Hypothalamus (tissue), 51 donors: ENCODE measurements at regions not wholly inside any gene's neighbourhood (a gene's known extent, or its start where the extent isn't known, plus 50 kb on each side); places are given as distances from the start of the nearest gene placed in this dataset.

ENCODE experiments used
- DNase-seq, 51 donors: peaks; one replicate each; lab custom pipeline; 2025; lab: John Stamatoyannopoulos, UW

DNA sequence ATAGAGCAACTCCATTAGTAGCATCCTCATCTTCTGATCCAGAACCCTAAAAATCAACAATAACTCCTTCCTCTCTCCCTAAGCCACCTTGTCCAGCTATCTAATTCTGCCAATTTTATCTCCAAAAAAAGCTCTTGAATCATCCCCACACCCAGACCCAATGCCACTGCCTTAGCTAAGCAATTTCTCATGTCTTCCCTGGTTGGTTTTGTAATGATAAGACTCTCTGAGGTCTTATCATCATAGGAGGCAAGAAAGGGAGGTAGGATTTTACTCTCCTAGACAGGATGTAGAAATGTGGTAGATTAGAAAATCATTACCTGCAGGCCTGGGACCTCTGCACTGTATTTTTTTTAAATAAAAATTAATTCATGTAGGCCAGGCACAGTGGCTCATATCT, 283.5 kb upstream of the NEBL start:
- DNase-seq = no peak

DNA sequence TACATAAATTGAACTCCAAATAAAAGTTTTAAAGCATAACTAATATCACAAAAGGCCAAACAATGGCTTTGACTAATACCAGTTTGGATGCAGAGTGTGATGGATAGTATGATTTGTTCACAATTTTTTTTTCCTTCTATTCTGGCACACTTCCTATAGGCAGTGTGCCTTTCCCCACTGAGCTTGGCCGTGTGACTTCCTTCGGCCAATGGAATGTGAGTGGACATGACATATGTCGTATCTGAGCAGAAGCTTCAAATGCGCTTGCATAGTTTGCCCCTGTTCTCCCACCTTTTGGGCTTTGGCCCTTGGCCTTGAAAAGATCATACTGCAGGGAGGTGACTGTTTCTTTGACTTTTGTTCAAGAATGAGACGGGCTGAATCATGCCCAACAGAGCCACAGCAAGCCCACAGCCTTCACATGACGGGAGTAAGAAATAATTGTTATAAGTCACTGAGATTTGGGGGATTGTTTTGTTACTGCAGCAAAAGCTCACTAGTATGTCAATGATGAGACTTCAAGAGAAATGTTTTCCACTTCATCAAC, 279.9 kb upstream of the NEBL start:
- no peak for DNase-seq

DNA sequence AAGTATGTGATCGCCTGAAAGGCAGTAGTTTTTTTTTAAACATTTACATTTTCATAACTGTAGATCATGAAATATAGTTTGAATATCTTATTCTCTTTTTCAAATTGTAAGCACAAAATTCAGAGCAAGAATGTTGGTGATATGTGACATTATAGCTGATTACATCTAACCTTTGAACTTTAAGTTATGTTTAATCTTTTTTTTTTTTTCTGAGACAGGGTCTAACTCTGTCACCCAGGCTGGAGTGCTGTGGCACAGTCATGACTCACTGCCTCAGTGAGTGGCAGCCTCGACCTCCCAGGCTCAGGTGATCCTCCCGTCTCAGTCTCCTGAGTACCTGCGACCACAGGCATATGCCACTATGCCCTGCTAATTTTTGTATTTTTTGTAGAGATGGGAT, 278.7 kb upstream of the NEBL start:
- DNase-seq = no peak

DNA sequence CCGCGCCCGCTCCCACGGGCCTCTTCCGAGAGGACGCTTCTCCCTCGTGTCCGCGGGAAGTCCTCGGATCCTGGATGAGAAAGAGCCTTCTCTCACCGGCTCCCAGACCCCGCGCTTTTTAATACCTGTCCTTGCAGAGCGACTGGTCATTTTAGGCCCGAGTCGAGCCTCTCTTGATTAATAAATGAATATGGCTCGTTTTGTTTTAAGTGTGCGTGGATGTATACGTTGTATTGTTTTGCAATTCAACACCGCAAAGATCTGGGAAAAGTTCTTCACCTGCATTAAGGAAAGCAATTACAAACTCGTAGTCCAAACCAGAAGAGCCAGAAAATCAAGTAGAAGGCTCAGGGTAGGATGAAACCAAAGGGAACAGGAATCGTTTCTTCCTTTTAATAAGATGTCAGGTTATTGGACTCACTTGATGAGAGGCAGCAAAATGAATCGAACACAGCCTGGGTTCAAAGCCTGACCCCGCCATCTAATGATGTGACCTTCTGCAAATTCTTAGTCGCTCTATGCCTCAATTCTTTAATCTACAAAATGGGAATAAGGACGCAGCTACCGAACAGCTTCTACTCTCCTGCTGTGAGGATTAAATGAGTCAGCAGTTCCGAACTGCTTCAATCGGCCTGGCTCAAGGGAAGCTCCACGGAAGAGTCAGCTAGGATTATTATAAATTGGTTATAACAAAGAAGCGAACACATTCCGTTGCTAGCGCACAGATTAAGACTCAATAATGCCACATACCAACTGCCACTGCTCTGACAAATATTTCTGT, 277.8 kb upstream of the NEBL start:
- DNase-seq = peak in 2 of 51 donors; percentile 32 to 41

DNA sequence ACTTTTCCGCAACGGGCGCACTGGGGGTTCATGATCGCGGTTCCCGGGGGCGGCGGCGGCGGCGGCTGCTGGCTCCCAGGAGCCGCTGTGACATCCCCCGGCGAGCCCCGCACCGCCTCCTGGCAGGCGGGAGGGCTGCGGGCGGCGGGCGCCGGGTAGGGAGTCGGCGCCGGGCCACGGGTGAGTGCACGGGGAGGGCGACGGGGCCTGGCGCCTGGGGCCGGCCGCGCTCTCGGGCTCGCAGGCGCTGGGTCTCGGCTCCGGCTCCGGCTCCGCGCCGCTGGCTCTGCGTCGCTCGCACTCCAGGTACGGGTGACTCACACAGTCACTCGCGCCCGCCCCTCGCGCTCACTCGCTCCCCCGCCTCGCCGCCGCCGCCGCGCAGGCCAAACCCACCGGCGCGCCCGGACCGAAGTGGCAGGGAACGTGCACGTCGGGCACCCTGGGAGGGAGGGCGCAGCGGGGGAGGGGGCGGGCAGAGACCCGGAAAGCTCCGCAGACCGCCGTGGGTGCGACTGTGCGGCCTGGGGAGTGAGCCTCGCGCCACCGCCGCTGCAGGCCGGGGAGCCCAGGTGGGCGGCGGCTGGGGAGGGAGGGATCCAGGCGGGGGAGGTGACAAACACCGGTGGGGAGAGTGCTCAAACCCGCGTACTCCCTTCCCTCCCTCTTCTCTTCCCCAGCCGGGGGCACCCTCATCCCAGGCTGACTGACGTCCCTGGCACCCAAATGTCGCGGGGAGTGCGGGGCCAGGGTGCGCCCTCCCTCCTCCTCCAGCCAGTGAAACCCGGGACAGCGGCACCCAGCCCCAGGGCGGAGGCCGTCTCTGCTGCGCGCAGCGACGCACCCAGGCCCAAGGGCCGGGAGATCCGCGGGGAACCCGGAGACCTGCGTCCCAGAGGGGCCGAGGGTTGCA, 276.9 kb upstream of the NEBL start:
- peak in 42 of 51 donors; percentile 14 to 87 (median 62) for DNase-seq

DNA sequence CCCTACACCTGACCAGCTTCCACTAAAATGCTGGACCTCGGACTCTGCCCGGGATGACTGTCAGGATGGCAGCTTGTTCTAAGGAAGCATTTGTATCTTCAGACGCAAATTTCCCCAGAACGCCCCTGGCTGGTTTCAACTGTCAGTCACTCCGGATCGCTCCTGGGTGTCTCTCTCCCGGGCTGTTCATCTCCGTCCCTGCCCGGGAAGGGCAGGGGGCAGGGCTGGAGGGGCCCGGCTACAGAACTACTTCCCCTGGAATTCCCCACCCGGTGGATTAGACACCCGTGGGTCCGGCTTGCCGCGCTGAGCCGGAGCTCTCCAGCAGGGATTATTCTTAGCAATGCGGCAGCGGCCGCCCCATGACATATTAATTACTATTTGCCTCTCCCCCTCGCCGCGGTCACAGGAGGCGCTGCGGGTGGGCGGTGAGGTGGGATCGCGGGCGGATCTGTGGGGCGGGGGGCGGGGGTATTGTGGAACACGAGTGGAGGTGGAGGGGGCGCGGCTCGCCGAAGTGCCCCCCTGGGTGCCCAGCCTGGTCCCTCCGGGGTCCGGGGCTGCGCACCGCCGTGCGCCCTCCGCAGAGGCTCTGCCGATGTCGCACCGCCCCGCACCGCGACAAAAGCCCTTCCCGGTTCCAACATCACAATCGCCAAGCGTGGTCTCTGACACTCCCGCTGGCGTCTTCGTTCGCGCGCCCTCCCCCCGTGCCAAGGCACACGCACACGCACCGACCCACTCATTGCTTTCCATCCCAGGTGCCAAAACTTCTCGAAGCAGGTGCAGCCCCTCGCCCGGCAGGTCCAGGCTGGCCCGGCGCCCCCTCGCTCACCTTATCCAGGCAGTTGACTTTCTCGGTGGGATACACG, 276.1 kb upstream of the NEBL start:
- peak in 30 of 51 donors; percentile 5 to 78 (median 32) for DNase-seq

DNA sequence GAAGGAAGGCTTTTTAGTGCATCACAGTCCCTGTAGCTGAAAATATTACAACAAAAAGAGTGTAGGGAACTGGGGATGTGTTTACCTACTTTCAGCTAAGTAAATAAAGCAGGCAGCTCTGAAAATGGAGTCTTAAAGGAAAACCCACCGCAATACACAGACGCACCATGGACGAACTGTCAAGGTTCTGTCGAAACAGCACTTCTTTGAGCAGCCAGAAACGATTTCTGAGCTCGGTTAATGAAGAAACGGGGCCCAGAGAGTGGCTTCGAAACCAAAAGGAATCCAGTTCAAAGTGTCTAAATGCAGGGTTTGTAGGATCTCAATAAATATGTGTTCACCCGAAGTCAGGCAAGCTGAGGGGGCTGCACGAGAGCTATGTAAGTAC, 275.4 kb upstream of the NEBL start:
- DNase-seq = peak in 1 of 51 donors; percentile 78

DNA sequence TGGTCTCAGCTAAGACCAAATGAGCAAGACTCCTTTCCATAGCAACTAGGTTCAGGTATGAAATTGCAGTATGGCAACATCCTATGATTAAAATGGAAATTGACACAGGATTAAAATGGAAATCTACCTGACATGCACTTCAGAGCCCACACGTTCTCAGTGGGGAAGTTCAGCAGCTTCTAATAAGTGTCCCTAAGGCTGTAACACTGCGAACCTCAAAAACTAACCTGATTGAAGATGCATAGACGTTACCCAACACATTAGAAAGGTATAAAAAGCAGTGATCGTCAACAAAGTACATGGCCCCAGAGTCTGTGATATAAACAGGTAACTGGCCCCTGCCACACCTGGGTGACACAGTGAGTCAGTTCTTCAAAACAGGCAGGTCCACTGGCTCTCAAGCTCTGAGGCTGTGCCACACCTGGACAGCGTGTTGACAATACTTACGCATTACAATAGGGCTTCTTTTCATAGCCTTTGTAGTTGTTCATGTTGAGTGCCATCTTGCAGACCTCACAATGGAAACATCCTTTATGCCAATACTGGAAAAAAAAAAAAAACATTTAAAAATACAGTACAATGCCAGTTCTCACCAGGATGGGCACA, 274.9 kb upstream of the NEBL start:
- no peak for DNase-seq

DNA sequence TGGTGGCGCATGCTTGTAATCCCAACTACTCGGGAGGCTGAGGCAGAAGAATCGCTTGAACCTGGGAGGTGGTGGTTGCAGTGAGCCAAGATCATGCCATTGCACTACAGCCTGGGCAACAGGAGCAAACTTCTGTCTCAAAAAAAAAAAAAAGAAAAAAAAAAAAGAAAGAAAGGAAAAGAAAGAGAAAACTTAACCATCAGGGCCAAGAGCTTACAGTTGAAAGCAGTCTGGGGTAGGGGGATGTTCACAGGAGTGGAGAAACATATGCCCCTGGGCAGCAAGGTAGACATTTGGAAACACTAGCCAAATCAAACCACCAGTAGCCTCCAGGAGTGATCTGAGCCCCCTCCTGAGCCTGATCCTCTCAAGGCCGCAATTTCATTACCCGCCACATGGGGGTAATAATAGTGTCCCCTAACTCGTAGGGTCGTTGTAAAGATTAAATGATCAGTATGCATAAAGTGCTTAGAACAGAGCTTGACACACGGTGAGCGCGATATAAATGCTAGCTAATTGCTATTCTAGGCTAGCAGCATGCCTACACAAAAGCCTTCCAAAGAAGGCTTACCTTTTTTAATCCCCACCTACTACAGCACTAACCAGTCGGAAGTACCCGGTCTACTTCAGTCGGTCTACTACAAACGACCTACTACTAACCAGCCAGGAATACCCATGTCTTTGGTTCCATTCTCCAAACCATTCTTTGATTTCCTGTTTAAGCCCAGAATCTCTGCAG, 274.3 kb upstream of the NEBL start:
- no peak for DNase-seq

DNA sequence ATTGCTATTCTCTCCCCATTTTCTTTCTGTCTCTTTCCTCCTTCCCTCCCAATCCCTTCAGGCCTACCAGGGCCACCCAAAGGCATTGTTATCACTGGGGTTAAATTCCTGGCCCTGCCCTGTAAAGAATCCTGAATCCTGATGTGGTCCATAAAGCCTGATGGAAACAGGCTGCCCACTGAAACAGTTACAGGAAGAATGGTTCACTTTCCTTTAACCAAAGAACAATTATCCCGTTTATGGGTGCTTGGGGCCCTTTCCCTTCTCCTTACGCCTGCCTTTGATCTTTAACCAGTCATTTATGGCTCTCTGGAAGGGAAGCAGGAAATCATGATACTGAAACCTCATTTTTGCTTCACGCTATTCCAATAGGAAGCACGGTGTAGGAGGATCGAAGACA, 273.1 kb upstream of the NEBL start:
- no peak for DNase-seq

DNA sequence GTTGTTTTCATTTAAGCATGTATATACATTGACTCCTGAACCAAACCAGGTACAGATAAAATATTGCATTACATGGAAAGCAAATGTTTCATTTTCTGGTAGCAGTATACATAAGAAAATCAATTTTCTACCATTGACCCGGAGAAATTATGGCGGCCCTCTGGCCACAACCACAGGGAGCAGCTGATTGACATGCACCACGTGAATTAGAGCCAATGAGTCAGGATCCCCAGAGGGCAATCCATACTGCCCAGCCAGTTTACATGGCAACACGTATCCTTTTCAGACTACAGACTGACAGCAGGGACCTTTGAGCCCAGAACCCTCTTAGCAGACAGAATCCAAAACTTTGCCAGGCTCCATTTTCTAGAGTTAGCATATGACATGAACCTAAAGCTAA, 272.2 kb upstream of the NEBL start:
- DNase-seq = no peak

DNA sequence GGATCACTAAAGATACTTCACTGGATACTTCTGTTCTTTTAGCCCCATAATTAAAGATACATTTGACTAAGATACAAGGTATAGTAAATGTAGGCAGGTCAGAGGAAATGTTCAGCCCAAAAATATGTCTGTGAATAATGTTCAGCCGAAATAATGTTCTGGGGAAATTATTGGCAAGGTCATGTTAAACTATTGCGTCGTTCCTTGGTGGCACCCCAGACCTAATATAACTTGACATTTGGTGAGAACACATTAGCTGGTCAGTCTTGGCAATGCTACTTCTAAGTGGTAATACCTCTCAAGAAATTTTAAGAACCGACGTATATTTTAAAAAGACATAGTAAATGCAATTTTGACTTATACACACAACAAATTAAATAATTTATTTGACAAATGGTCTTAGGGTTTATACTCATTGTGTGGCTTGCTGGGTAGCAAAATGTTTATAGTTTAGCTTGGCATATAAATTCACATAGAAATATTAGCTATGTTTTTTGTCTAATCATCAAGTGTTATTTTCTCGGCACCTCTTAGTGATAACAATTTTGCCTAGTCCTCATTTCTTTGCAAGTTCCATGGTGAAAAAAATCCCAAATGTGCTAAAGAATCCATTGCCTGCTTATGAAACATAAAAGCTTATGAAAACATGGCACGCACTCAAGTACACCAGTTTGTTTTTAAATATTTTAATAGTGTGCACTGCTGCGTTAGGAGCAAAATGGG, 270.3 kb upstream of the NEBL start:
- DNase-seq = no peak

DNA sequence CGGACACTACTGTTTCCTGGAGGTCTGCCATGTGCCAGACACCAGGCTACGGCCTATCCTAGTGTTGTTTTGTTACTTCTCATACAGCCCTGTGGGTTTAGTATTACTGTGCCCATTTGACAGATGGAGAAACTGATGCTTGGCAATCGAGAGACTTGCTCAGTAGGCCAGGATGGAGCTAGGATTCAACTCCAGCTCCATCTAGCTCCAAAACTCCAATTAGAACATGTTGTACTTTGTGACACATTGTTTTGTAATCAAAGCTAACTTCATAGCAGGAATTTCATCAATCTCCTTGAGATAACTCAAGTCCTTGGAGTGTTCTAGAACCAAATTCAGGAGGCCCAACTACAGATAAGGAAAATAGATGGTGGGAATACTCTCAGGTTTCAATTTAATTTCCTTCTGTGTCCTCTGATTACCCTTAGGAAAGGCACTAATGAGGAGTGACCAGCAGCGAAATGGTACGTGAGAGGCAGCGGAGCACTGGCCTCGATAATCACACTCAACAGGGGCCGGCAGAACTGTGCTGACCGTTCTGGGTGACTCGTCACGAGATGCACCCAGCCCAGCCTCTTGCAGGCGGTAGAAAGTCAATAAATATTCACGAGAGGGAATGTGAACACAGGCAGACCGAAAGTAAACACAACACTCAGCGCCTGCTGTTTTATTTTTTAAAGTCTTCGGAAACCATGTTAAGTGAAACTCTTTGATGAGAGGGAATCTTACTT, 269.6 kb upstream of the NEBL start:
- DNase-seq = no peak

DNA sequence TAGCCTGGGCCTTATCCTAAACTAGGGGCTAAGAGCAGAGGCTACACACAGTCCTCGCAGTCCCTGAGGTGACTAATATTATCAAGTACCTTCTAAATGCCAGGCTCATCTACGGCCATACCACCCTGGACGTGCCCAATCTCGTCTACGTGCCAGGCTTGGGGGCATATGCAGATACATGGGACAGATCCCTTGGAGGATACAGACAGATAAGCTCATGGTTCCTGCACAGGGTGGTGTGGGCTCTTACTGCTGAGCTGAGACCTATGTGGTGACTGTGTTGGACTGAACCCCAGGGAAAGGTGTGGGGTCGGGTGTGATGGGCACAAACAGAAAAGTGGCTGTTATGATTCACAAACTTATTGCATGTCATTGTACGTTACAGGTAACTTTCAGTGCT, 268.4 kb upstream of the NEBL start:
- no peak for DNase-seq

DNA sequence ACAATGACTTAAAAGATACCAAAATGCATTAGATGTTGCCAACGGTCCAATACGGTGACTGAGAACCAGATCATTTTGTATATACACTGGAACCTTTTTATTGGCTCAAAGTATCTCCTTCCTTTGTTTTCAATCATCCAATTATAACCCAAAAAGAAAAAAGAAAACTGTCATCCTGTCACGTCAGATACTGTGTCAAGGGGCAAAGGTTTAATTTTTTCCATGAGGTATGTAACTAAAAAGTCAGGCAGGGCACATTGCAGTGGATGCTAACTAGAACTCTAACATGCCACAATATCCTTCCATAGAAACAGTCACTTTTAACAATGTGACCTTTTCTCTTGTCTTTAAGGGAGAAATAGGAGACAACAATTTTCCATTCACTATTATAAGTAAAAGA, 267.6 kb upstream of the NEBL start:
- DNase-seq = no peak

DNA sequence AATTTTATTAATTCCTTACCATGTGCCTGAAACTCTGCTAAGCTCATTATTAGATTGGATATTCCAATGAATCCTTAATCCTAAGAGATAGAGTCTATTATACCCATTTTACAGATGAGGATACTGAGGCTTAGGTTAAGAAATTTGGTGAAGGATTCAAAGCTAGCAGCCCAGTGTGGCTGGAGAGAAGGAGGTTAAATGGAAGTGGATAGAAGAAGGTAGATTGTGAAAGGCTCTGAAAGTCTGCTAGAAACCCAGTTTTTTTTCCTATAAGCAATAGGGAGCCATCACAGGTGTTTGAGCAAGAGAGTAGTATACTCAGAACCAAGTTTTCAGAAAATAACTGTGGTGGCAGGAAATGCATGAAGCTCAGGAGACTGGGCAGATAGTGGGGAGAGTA, 265.8 kb upstream of the NEBL start:
- no peak for DNase-seq

DNA sequence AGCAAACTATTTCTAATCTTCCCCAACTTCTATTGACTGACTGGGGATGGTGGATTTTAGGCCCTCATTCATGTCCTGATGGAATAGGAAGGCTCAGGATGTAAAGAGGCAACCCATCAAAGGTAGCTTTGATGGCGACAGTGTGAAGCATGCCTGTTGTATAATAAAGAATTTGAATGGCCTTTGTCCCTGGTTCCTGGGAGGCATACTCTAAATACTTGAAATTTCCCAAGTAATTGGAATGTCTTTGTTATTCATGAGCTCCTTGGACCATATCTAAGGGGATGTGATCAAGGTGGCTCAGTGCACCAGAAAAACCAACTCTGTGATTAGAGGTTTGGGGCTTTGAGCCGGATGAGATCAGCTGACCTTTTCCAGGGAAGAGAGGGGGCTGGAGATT, 264.5 kb upstream of the NEBL start:
- DNase-seq = no peak

DNA sequence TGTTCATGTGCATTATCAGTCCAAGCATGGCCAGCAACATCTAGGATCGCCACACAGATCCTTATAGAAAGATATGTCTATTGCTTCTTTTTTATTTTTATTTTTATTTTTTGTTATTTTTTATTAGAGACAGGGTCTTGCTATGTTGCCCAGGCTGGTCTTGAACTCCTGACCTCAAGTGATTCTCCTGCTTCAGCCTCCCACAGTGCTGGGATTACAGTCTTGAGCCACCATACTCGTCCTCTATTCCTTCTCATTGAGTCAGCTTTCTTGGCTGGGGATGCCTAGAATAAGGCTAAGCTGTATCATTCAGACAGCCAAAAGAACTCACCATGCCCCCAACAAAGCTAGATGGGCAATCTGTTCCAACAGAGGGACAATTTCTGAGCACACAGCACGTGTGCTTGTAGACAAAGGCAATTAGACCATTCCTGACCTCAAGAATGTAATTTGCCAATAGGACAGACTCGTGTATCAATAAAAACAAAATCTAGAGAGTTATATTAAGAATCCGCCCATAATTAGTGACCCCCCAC, 264.0 kb upstream of the NEBL start:
- no peak for DNase-seq
